ENCODE measurements at regions not wholly inside any gene's neighbourhood (a gene's known extent, or its start where the extent isn't known, plus 50 kb on each side); places are given as distances from the start of the nearest gene placed in this dataset.
"Not testable (repeated sequence)": the region's sequence is repeated elsewhere in the genome, so short reads cannot be mapped to it uniquely, and the experiment has no call there.

DNA sequence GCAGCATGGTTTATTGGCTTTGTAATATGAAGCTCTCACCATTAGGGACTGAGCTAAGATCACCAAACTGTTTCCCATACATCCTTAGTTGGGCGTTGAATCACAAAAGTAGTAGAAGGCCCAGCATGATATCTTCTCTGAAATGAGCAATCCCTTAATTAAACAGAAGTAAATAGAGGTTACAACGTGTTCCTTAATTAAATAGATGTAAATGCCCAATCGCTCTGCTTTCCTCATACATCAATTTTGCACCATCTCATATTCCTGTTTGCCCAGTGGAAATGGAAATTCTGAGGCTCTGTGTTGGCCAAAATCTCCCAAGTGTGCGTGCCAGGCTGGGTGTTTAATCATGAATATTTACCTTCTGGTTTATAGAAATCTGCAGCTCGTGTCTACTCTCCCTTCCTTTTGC, 107.4 kb upstream of the FOXB1 start:
- DNase-seq (ENCODE audit: low spot score), result no peak

DNA sequence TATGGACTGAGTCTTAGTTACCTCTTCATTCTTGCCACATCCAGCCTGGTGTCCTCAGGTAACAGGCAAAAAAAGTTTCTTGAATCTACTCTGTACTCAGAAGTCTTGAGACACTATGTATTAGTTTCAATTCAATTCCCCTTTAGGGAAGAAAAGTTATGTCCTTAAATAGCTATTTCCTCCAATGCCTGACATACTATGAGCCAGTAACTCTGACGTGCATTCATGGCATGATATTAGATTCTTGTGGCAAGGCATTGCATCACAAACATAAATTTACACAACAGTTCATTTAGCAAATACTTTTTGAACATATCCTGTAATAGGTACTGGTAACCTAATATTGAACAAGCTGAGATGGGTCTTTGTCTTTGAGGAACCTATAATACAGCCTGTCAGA, 109.3 kb upstream of the FOXB1 start:
- DNase-seq (ENCODE audit: low spot score), result no peak

- DNase-seq (ENCODE audit: low spot score), result peak; percentile 17
Observed at GRCh38 chr15:59892985-59893384, 111.1 kb upstream of the FOXB1 start.

DNA sequence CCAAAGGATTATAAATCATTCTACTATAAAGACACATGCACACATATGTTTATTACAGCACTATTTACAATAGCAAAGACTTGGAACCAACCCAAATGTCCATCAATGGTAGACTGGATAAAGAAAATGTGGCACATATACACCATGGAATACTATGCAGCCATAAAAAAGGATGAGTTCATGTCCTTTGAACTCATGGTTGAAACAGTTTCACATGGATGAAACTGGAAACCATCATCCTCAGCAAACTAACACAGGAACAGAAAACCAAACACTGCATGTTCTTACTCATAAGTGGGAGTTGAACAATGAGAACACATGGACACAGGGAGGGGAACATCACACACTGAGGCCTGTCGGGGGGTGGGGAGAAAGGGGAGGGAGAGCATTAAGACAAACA, 116.2 kb upstream of the FOXB1 start:
- DNase-seq (ENCODE audit: low spot score), result not testable (repeated sequence)

- no peak for DNase-seq (ENCODE audit: low spot score)
Observed at GRCh38 chr15:59887211-59887610, 116.9 kb upstream of the FOXB1 start.

DNA sequence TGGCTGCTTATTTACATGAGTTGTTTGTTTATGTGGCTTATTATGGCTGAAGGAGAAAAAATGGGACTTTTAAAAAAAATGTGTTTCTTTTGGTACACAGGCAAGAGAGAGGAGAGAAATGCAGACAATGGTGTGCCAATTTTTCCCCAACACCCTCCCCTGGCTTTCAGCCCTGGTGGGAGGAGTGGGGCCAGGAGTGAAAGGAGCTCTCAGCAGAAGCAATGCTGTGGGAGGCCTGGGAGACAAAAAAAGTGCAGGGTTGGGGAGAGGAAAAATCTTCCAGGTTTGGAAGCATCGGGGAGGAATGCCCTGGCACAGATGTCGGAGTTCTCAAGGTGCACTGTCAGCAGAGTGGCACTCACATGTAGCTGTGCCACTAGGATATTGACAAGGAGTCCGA, 117.7 kb upstream of the FOXB1 start:
- no peak for DNase-seq (ENCODE audit: low spot score)

DNA sequence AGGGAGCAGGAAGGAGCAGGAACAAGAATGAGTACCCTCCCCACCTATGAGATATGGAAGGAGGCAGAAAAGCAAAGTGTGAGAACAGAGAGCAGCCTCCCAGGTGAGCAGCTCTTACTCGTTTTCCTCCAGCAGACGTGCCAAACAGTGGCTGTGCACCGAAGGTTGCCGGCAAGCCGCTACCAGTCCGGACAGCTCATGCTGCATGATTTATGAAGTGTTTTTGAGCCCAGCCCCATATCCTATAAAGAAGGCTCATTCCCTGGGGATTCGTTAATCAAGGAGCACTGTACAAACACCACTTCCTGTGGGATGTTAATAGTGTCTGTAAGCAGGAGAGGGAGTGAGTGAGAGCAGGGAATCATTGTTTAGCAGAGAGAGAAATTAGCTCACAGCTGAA, 118.3 kb upstream of the FOXB1 start:
- DNase-seq (ENCODE audit: low spot score), result peak; percentile 53

- peak; percentile 24 for DNase-seq (ENCODE audit: low spot score)
Observed at GRCh38 chr15:59879506-59880265, 124.4 kb upstream of the FOXB1 start.

DNA sequence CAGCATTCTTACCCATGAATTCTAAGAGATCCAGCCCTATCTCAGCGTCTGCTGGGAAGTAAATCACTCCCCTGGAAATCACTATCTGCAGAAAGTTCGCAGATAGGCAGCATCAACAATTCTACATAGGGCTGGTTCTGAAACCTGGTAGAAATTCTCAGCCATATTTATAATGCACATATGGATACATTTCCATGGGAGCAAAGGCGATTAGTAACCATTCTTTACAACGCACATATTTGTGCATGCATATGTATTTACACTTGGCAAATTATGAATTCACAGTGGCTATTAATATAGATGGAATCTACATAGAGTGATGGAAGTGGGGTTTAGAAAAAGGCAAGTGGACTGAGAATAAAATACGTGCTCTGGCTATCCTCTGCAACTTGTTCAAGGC, 128.0 kb upstream of the FOXB1 start:
- no peak for DNase-seq (ENCODE audit: low spot score)

- DNase-seq (ENCODE audit: low spot score), result no peak
Observed at GRCh38 chr15:59873644-59874272, 130.4 kb upstream of the FOXB1 start.

DNA sequence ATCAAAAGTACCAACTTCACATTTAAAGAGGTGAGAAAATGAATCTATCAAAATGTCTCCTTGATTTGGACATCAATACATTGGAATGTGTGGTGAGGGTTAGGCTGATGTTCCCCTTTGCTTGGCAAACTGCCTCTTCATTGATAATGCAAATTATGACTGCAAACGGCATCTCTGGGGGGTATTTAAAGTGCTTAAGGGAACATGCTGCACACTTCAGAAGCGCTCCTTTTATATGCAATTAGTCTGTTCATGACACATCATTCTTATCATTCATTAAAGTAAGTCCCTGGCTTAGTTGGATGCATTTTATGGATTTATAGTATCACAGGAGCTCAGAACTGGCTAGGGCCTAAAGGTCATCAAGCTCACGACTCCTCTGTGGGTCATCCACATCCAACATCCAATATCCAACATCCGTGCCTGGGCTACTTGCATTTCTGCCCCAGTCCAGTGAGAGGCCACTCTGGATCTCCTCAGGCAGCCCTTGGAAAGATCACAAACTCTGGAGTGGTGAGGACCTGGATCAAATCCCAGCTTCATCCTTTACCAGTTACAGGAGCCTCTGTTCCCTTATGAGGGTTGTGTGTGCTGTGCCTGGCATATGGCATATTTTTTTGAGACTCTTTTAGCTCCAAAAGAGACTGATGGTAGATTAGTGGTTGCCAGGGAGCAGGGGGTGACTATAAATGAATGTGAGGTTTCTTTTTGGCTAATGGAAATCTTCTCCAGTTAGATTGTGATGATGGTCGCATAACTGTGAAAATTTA, 136.8 kb upstream of the FOXB1 start:
- DNase-seq (ENCODE audit: low spot score), result no peak

GRCh38 chr15:59866642-59867041, 137.5 kb upstream of the FOXB1 start:
- no peak for DNase-seq (ENCODE audit: low spot score)

- no peak for DNase-seq (ENCODE audit: low spot score)
Observed at GRCh38 chr15:59862191-59863155, 141.6 kb upstream of the FOXB1 start.

DNA sequence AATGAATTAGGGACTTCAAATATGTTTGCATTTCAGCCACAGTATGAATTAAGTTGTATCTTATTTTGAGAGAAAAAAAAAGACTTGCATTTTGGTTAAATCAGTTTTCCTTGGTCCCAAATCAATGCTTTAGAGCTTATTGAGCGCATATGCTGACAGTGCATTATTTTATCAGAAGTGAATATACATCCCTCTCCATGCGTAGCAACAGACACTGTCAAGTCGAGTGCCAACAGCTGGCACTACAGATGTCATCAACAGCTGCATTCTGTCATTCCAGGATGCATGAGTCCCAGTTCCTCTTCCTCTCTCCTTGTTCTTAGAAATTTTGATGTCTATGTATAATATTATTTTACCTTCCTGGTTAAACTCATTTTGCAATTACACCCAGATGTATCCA, 156.1 kb upstream of the FOXB1 start:
- no peak for DNase-seq (ENCODE audit: low spot score)

- DNase-seq (ENCODE audit: low spot score), result no peak
Observed at GRCh38 chr15:59845942-59846499, 156.9 kb upstream of the BNIP2 start.

DNA sequence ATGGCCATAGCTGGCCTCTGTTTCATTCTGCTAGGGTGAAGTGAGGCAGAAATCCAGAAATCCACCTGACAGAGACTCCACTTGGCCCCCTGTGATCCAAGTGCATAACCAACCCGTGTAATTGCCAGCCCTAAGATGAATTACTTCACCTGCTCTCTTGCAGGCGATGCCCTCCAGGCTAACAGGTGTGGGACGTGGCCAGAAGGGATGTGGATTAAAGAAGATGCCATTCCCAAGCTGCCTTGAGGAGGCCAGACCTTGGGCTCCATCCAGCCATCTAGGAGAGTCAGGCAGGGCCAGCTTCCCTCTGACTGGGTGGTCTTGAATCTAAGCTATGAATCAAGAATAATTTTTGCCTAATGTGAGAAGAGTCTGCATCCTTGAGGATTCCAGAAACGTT, 154.5 kb upstream of the BNIP2 start:
- DNase-seq (ENCODE audit: low spot score), result no peak

- no peak for DNase-seq (ENCODE audit: low spot score)
Observed at GRCh38 chr15:59841036-59841435, 151.9 kb upstream of the BNIP2 start.

GRCh38 chr15:59839906-59840305, 150.8 kb upstream of the BNIP2 start:
- no peak for DNase-seq (ENCODE audit: low spot score)

DNA sequence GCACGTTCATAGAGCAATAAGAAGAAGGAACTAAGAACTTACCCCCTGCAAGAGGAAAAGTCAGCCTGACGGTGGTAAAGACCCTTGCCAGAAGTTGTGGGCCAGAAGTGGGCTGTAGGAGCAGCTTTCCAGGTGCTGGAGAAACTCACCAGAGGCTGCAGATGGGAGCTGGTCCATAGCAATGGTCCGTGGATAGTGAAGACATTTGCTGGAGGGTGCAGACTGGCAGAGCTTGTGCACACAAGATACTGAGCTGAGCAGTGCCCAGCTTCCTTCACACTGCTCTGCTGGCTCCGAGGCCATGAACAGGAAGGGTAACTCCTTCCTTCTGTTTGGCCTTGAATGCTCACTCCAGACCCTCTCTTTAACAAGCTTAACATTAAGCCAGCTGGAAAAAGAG, 149.8 kb upstream of the BNIP2 start:
- DNase-seq (ENCODE audit: low spot score), result no peak

DNA sequence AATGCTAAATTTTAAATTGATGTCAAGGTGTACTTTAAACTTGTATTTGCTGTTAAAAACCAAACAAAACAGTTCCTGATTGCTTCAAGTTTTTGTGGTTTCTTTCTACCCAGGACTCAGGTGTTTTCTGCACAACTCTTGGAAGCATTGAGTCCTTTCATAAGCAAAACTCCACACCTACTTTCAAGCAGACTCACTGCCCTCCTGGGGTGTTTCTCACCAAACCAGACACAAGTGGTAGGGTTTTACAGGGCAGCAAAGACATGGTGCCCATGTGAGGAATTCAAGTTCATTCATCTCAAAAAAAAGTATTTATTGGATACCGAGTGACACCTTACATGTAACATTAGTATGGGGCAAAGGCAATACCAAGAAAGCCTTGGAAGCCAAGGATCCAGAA, 146.7 kb upstream of the BNIP2 start:
- DNase-seq (ENCODE audit: low spot score), result no peak

- no peak for DNase-seq (ENCODE audit: low spot score)
Observed at GRCh38 chr15:59834528-59834927, 145.4 kb upstream of the BNIP2 start.

All from A172 (cell line).